HG03108 (cell line): ENCODE measurements at regions not wholly inside any gene's neighbourhood (a gene's known extent, or its start where the extent isn't known, plus 50 kb on each side); places are given as distances from the start of the nearest gene placed in this dataset.
"Not testable (repeated sequence)": the region's sequence is repeated elsewhere in the genome, so short reads cannot be mapped to it uniquely, and the experiment has no call there.

Experiments
- ATAC-seq: cut with Tn5 transposase; IDR thresholded peaks from one replicate; pipeline ENCODE4 v1.9.1; 2021; ENCODE audit warnings: moderate library complexity; ENCODE audit not compliant: unreplicated experiment

DNA sequence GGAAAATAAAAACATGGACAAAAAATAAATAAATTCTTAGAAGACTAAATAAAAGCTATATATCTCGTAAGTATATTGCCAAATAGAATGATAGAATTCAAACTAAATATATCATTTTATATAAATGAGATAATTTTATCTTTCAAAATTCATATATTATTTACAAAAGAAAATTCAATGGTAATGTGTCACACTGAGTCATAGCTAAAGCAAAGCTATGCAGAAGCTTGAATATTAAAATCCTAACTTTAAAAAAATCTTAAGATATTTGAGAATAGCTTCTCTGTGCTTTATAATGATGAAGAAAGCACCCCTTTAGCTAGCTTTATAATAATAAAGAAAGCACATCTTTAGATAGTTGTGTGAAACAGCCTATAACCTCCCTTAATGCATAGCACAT lies 1010.8 kb downstream of the OTOL1 start:
- ATAC-seq = no peak

- ATAC-seq = no peak
These were observed 1015.9 kb downstream of the OTOL1 start for GRCh38 chr3:162512488-162512887.

DNA sequence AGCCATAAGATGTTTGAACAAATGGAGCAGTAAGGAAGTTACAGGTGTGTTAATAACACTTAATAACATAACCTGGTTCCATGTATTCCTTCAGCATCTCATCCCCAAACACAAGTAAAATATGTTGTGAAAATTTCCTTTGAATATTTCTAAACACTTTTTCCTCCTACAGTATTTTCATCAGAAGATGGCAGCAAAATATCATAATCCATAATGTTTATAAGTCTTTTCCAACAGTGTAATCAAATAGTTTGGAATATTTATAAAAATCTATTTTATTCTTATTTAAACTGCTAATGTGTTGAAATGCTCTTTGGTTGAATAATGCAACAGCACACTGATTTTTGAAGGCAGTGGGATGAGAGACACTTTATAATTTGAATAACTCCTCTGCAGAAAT lies 1020.5 kb downstream of the OTOL1 start:
- no peak for ATAC-seq

DNA sequence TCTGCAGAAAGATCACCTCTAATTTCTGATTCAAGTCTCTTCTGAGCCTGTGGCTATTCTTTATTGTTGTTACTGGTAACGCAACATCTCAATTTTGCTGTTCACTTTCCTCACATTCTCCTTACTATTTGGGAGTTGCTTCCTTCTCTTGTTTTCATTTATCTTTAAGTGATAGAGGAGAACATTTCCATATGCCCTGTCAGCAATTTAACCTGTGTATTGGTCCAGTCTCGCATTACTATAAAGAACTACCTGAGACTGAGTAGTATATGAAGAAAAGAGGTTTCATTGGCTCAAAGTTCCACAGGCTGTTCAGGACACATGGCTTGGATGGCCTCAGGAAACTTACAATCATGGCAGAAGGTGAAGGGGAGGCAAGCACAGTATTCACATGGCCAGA lies 1025.1 kb downstream of the OTOL1 start:
- no peak for ATAC-seq

DNA sequence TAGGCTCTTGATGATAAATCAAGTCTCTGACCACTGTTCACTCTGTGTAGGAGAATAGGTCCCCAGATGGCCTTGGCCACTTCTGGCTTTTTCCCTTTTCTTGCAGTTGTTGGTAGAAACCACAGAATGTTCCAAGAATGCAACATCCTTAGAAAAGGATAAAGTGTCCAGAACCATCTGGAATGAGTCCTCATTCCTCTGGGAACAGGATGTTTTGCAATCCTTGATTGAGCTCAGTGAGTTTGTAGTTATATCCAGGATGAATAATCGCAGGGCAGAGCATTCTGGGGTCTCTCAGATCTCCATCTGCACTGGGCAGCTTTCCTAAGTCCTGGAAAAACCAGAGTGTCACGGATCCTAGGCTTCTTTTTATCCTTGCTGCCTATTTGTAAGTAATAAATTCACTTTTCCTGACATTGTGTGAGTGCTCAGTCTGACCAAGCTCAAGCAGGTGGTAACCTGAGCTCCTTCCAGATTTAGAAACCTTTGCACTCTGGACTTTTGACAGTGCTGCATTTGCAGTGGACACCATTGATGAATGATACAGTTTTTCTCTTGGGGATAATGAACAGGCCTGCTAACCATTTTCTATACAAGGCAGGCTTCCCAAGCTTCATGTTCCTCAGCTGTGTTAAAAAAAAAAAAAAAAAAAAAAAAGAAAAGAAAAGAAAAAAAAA lies 1028.6 kb downstream of the OTOL1 start:
- no peak for ATAC-seq

GRCh38 chr3:162525771-162526170 lies 1029.2 kb downstream of the OTOL1 start:
- no peak for ATAC-seq

GRCh38 chr3:162534431-162534830 lies 1037.8 kb downstream of the OTOL1 start:
- no peak for ATAC-seq

DNA sequence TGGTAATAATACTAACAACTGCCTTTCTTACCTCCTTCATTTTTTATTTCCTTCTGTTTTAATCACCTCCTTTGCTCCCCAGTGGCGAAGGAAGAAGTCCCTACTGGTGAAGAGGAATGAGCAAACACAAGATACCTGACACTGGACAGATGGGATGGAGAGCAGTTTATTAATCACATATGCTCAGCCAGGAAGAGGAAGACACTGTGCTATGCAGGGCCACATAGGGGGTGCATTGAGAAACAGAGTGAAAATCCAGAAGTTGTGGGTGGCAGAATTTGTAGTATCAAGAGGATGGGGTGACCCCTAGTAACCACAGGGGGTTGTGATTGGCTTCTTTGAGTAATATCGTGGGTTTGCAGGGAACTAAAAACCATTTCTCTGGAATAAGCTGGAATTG lies 1041.9 kb downstream of the OTOL1 start:
- ATAC-seq = no peak

DNA sequence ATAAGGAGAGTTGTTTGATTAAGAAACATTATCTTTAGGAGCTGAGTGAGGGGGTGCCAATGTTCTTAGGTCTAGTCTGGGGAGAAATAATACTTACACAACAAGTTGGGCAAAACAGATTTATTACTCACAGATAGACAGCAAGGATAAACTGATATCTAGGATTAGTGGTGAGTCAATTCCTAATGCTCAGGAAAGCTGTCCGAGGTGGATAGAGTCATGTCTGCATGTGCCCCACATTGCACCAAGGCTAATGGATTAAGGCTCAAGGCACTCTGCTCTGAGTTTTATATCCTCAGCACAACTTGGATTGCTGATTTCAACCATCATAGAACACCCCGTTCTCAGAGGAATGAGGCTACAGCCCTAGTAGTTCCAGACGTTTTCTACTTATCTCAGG lies 1042.3 kb downstream of the OTOL1 start:
- ATAC-seq = no peak

DNA sequence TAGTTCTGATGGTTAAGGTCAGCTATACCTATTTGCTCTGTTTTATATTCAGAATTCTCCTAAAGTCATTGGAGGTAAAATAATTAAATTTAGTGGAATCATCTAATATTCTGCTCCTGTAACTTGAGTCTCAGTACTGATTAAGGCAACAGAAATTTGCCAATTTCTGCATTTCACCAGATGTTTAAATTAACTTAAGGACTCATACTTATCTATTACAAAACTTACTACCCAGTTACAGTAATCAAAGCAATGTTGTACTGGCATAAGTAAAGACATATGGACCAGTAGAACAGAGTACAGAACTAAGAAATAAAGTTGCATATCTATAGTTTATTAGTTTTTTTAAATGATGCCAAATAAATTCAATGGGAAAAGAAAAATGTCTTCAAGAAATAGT lies 1043.8 kb downstream of the OTOL1 start:
- ATAC-seq = no peak

GRCh38 chr3:162541923-162542322 lies 1045.3 kb downstream of the OTOL1 start:
- ATAC-seq = no peak

DNA sequence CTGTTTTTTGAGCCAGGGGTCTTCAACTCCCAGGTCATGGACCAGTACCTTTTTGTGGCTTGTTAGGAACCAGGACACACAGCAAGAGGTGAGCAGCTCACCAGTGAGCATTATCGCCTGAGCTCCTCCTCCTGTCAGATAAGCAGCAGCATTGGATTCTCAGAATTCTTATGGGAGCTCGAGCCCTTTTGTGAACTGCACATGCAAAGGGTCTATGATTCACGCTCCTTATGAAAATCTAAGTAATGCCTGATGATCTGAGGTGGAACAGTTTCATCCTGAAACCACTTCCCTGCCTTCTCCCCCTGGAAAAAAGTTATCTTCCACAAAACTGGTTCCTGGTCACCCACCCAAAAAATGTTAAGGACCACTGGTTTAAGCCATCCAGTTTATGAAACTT lies 1047.6 kb downstream of the OTOL1 start:
- ATAC-seq = no peak

- no peak for ATAC-seq
These were observed 1050.3 kb downstream of the OTOL1 start for GRCh38 chr3:162546910-162547309.

DNA sequence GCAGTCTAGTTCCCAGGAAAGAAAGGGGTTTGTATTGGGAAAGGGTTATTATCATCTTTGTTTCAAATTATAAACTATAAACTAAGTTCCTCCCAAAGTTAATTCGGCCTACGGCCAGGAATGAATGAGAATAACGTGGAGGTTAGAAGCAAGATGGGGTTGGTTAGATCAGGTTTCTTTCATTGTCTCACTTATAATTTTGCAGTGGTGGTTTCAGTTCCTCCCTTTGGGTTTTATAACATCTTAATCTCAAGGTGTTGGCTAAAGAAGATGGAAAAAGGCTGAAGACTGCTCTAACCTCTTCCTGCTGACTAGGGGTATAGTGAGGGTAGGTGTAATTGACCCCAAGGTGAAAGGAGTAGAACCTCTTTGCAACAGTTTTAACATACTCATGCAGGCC lies 1050.7 kb downstream of the OTOL1 start:
- no peak for ATAC-seq

- no peak for ATAC-seq
These were observed 1059.2 kb downstream of the OTOL1 start for GRCh38 chr3:162555761-162556160.

- no peak for ATAC-seq
These were observed 1061.4 kb downstream of the OTOL1 start for GRCh38 chr3:162558016-162558415.

GRCh38 chr3:162568706-162569105 lies 1072.1 kb downstream of the OTOL1 start:
- ATAC-seq = no peak

DNA sequence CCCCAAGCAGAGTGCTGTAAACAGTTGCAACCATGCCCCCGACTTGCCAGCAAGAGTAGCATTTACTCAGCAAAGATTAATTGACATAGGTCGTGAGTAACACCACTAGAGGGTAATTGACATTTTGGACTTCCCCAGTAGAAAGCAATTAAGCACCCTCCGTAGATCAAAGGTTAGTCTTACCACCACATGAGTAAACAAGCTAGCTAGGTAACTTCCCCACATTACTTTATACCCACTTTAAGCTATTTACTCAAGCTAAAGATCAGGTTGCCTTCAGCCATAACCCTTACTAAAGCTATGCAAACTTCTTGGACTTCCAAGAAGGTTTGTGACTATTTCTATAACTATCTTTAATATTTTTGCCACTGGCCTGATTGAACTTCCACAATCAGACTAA lies 1072.7 kb downstream of the OTOL1 start:
- ATAC-seq = no peak

- ATAC-seq = no peak
These were observed 1088.4 kb downstream of the OTOL1 start for GRCh38 chr3:162584986-162585385.

DNA sequence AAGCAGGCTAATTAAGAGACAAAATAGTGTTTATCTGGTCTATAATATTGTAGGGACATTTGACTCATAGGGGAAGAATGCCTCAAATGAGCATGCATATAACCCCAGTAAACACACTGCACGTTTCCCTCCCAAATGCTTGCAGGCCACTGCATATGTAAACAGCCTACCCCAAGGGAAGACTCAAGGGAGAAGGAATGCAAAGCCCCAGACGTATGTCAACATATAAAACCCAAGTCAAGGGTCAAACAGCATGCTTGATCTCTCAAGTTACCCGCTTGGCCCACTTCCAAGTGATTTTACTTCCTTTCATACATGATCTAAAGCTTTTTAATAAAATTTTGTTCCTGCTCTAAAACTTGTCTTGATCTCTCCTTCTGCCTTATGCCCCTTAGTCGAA lies 1090.0 kb downstream of the OTOL1 start:
- no peak for ATAC-seq

GRCh38 chr3:162597226-162597625 lies 1100.6 kb downstream of the OTOL1 start:
- no peak for ATAC-seq

DNA sequence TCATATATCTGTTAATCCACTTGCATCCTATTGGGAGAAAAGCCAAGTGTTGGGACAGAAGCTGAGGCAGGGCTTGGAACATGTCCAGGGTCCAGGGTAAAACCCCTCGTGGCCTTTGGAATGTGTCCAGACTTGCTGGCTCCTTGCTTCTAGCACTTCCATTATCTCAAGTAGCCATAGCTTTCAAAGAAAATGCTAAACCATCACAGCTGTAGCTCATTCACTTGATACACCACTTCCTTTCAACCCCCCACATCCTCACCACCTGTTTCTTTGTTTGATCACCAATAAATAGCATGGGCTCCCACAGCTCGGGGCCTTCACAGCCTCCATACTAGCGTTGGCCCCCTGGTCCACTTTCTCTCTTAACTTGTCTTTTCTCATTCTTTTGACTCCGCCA lies 1101.9 kb downstream of the OTOL1 start:
- not testable (repeated sequence) for ATAC-seq

- not testable (repeated sequence) for ATAC-seq
These were observed 1103.1 kb downstream of the OTOL1 start for GRCh38 chr3:162599742-162600141.
